ENCODE measurements at regions not wholly inside any gene's neighbourhood (a gene's known extent, or its start where the extent isn't known, plus 50 kb on each side); places are given as distances from the start of the nearest gene placed in this dataset.

GRCh38 chr20:60913298-60913697 is 338.8 kb upstream of the CDH4 start:
- no peak overlapping the region for H3K4me3 ChIP-seq (ENCODE audit: low read depth, low read length)
- no peak for TF ChIP-seq CTCF (IDR thresholded peaks at IDR 0.05; ENCODE audit: low read depth, low read length)

- TF ChIP-seq CTCF (IDR thresholded peaks at IDR 0.05; ENCODE audit: low read depth, low read length) = no peak
- no peak overlapping the region for H3K4me3 ChIP-seq (ENCODE audit: low read depth, low read length)
These were observed 330.9 kb upstream of the CDH4 start for GRCh38 chr20:60921022-60921622.

GRCh38 chr20:60926831-60927230 is 325.2 kb upstream of the CDH4 start:
- no peak for TF ChIP-seq CTCF (IDR thresholded peaks at IDR 0.05; ENCODE audit: low read depth, low read length)
- H3K4me3 ChIP-seq (ENCODE audit: low read depth, low read length) = no peak overlapping the region

GRCh38 chr20:60928341-60928740 is 323.7 kb upstream of the CDH4 start:
- no peak overlapping the region for H3K4me3 ChIP-seq (ENCODE audit: low read depth, low read length)
- no peak for TF ChIP-seq CTCF (IDR thresholded peaks at IDR 0.05; ENCODE audit: low read depth, low read length)

- H3K4me3 ChIP-seq (ENCODE audit: low read depth, low read length) = no peak overlapping the region
- TF ChIP-seq CTCF (IDR thresholded peaks at IDR 0.05; ENCODE audit: low read depth, low read length) = no peak
These were observed 321.9 kb upstream of the CDH4 start for GRCh38 chr20:60930023-60930790.

- no peak for TF ChIP-seq CTCF (IDR thresholded peaks at IDR 0.05; ENCODE audit: low read depth, low read length)
- H3K4me3 ChIP-seq (ENCODE audit: low read depth, low read length) = no peak overlapping the region
These were observed 320.4 kb upstream of the CDH4 start for GRCh38 chr20:60931696-60932095.

- TF ChIP-seq CTCF (IDR thresholded peaks at IDR 0.05; ENCODE audit: low read depth, low read length) = no peak
These were observed 317.3 kb upstream of the CDH4 start for GRCh38 chr20:60934724-60935123.

More at GRCh38 chr20:60934724-60935123, 317.3 kb upstream of the CDH4 start:
- no peak overlapping the region for H3K4me3 ChIP-seq (ENCODE audit: low read depth, low read length)
